ENCODE measurements at regions not wholly inside any gene's neighbourhood (a gene's known extent, or its start where the extent isn't known, plus 50 kb on each side); places are given as distances from the start of the nearest gene placed in this dataset.

DNA sequence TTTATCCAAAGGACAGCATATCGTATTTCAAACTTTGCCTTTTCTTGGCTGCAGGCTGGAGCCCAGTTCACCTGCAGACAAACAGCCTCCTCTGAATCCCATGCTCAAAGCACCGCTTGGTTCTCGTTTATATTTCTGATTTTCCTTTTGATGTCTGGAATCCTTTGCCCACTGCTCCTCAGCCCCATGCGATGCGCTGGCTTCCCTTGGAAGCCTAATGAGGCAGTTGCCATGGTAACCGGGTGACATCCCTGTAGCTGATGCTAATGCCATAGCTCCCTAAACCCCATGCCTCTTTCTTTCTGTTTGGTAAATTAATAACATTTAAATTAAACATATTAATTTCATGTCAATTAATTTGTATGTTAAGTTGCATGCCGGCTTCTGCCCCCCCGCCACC, 327.1 kb downstream of the PRDM2 start:
- intact Hi-C loops (cut with micrococcal nuclease): no loop called here
- Histone ChIP-seq H3K4me1 (ENCODE audit: insufficient read depth, low read length) (no peaks in the 10 kb centered on the region), H2AFZ (ENCODE audit: low read length) (no peak overlapping the region), H3K9me2 (replicated peaks; ENCODE audit: low read length) (no peaks in the 10 kb centered on the region), H3K79me2 (ENCODE audit: low read length) (no peaks in the 10 kb centered on the region), H3F3A (ENCODE audit: low read length, unreplicated experiment) (no peaks in the 10 kb centered on the region), H3K4me2 (ENCODE audit: low read length) (no peak overlapping the region), H3K4me3 (ENCODE audit: low read length) (no peak overlapping the region), H3K27me3 (ENCODE audit: low read length) (peaks cover 8% of the 10 kb centered on the region), H3K36me3 (ENCODE audit: low read depth, low read length) (no peaks in the 10 kb centered on the region), H3K9ac (ENCODE audit: low read length) (no peak overlapping the region), H3K27ac (ENCODE audit: low read length) (no peak overlapping the region), H3K9me3 (ENCODE audit: low read length) (no peaks in the 10 kb centered on the region), H4K20me1 (ENCODE audit: low read length) (no peaks in the 10 kb centered on the region)
- ATAC-seq: no peak
- TF ChIP-seq, protein P1, sequence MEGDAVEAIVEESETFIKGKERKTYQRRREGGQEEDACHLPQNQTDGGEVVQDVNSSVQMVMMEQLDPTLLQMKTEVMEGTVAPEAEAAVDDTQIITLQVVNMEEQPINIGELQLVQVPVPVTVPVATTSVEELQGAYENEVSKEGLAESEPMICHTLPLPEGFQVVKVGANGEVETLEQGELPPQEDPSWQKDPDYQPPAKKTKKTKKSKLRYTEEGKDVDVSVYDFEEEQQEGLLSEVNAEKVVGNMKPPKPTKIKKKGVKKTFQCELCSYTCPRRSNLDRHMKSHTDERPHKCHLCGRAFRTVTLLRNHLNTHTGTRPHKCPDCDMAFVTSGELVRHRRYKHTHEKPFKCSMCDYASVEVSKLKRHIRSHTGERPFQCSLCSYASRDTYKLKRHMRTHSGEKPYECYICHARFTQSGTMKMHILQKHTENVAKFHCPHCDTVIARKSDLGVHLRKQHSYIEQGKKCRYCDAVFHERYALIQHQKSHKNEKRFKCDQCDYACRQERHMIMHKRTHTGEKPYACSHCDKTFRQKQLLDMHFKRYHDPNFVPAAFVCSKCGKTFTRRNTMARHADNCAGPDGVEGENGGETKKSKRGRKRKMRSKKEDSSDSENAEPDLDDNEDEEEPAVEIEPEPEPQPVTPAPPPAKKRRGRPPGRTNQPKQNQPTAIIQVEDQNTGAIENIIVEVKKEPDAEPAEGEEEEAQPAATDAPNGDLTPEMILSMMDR (conservative IDR thresholded peaks at IDR 0.05; ENCODE audit: low read depth, low read length): no peak
- TF ChIP-seq EZH2phosphoT487 (IDR thresholded peaks at IDR 0.05; ENCODE audit: borderline replicate concordance, low read length) (no peak), EZH2 (IDR thresholded peaks at IDR 0.05; ENCODE audit: low read length, unreplicated experiment) (no peak)
- ChIA-PET POLR2A (ENCODE audit: unreplicated experiment) (no interaction called here), CTCF (no interaction called here)
- no peak for DNase-seq
- BruUV-seq (replicated peaks): no TSS peak

DNA sequence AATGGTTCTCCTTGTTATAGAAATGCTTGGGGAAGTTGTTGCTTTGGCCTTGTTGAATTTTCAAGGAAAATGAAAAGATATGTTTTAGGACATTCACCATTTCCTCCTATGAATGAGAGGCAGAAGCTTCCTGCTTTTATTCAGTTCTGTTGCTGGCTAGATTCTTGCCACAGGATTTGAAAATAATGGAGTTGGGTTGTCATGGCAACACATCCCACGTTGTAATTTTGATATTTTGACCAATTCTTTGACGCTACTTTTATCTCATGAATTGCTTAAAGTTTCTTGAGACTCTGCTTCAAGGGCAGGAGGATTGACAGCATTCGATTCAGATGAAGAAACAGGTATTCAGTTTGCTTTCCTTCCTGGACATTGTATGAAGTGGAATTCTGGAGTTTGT, 331.5 kb downstream of the PRDM2 start:
- CTCF ChIA-PET: no interaction called here
- Histone ChIP-seq H3K4me2 (ENCODE audit: low read length) (no peak overlapping the region), H3K27ac (ENCODE audit: low read length) (no peak overlapping the region), H3F3A (ENCODE audit: low read length, unreplicated experiment) (no peaks in the 10 kb centered on the region), H3K79me2 (ENCODE audit: low read length) (no peaks in the 10 kb centered on the region), H3K4me1 (ENCODE audit: insufficient read depth, low read length) (peaks cover 17% of the 10 kb centered on the region), H3K9me2 (replicated peaks; ENCODE audit: low read length) (no peaks in the 10 kb centered on the region), H2AFZ (ENCODE audit: low read length) (no peak overlapping the region), H4K20me1 (ENCODE audit: low read length) (no peaks in the 10 kb centered on the region), H3K9ac (ENCODE audit: low read length) (no peak overlapping the region), H3K4me3 (ENCODE audit: low read length) (no peak overlapping the region), H3K27me3 (ENCODE audit: low read length) (peaks cover 7% of the 10 kb centered on the region), H3K9me3 (ENCODE audit: low read length) (no peaks in the 10 kb centered on the region; the same call in 1 of the 2 replicates), H3K36me3 (ENCODE audit: low read depth, low read length) (no peaks in the 10 kb centered on the region)
- intact Hi-C loops (cut with micrococcal nuclease): no loop called here
- POLR2A ChIA-PET (ENCODE audit: unreplicated experiment): no interaction called here
- ATAC-seq: no peak
- BruUV-seq (replicated peaks): no TSS peak
- no peak for DNase-seq
- TF ChIP-seq EZH2phosphoT487 (IDR thresholded peaks at IDR 0.05; ENCODE audit: borderline replicate concordance, low read length) (no peak), EZH2 (IDR thresholded peaks at IDR 0.05; ENCODE audit: low read length, unreplicated experiment) (no peak)
- TF ChIP-seq, protein P1 (conservative IDR thresholded peaks at IDR 0.05; ENCODE audit: low read depth, low read length): no peak

DNA sequence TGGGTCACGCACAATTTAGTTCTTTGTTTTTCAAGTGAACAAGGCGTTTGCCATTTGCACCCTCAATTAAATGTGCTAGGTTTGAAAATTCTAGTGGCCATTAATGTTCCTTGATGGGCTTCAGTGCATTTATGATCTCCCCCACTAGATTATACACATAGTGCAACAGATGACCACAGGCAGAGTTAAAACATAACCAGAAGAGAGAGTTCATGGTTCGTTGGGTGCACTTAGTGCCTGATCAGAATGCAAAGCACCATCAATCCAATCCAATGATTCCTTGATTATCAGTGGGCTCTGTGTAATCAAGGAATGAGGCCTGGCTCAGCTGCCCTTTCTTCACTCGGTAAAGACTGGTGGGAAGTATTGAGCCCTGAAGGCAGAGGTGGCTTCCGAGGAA, 334.5 kb downstream of the PRDM2 start:
- intact Hi-C loops (cut with micrococcal nuclease): no loop called here
- no peak overlapping the region for H2AFZ ChIP-seq (ENCODE audit: low read length)
- DNase-seq (no peak), ATAC-seq (no peak)
- H4K20me1 ChIP-seq (ENCODE audit: low read length): no peaks in the 10 kb centered on the region
- CTCF ChIA-PET: no interaction called here
- peaks cover 32% of the 10 kb centered on the region for H3K4me1 ChIP-seq (ENCODE audit: insufficient read depth, low read length)
- H3K9me3 ChIP-seq (ENCODE audit: low read length): no peaks in the 10 kb centered on the region; the same call in 1 of the 2 replicates
- H3K27me3 ChIP-seq (ENCODE audit: low read length): no peaks in the 10 kb centered on the region
- TF ChIP-seq EZH2 (IDR thresholded peaks at IDR 0.05; ENCODE audit: low read length, unreplicated experiment): no peak
- TF ChIP-seq, protein P1 (conservative IDR thresholded peaks at IDR 0.05; ENCODE audit: low read depth, low read length): no peak
- no peak for TF ChIP-seq EZH2phosphoT487 (IDR thresholded peaks at IDR 0.05; ENCODE audit: borderline replicate concordance, low read length)
- no peak overlapping the region for H3K4me3 ChIP-seq (ENCODE audit: low read length)
- no peak overlapping the region for H3K4me2 ChIP-seq (ENCODE audit: low read length)
- POLR2A ChIA-PET (ENCODE audit: unreplicated experiment): no interaction called here
- no TSS peak for BruUV-seq (replicated peaks)
- no peak overlapping the region for H3K9ac ChIP-seq (ENCODE audit: low read length)
- H3K79me2 ChIP-seq (ENCODE audit: low read length): no peaks in the 10 kb centered on the region
- no peaks in the 10 kb centered on the region for H3F3A ChIP-seq (ENCODE audit: low read length, unreplicated experiment)
- H3K27ac ChIP-seq (ENCODE audit: low read length): no peak overlapping the region
- H3K9me2 ChIP-seq (replicated peaks; ENCODE audit: low read length): no peaks in the 10 kb centered on the region
- H3K36me3 ChIP-seq (ENCODE audit: low read depth, low read length): no peaks in the 10 kb centered on the region
